ENCODE measurements at regions not wholly inside any gene's neighbourhood (a gene's known extent, or its start where the extent isn't known, plus 50 kb on each side); places are given as distances from the start of the nearest gene placed in this dataset.

DNA sequence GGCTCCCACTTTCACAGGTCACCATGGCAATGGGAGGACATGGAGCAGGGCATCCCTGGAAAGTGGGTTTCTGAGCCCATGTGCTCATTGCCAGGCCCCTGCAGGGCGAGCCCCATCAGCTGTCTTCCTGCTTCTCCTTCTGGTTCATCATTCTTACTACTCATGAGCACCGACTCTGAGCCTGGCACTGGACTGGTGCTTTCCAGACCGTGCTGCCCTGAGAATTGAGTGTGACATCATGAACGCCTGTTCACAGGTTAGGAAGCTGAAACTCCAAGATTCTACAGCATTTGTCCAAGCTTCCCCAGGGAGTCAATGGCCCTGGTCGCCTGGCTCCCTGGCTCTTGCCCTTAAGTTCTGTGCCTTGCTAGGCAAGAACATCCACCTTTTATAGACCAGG lies 210.4 kb upstream of the ZNF536 start:
- no peak for TF ChIP-seq POLR2A (IDR thresholded peaks at IDR 0.05)
- TF ChIP-seq, protein P1, sequence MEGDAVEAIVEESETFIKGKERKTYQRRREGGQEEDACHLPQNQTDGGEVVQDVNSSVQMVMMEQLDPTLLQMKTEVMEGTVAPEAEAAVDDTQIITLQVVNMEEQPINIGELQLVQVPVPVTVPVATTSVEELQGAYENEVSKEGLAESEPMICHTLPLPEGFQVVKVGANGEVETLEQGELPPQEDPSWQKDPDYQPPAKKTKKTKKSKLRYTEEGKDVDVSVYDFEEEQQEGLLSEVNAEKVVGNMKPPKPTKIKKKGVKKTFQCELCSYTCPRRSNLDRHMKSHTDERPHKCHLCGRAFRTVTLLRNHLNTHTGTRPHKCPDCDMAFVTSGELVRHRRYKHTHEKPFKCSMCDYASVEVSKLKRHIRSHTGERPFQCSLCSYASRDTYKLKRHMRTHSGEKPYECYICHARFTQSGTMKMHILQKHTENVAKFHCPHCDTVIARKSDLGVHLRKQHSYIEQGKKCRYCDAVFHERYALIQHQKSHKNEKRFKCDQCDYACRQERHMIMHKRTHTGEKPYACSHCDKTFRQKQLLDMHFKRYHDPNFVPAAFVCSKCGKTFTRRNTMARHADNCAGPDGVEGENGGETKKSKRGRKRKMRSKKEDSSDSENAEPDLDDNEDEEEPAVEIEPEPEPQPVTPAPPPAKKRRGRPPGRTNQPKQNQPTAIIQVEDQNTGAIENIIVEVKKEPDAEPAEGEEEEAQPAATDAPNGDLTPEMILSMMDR (IDR thresholded peaks at IDR 0.05), result no peak
